Activated naive CD4-positive, alpha-beta T cell treated with Interleukin-2 at 50 U/mL for 16 hours (primary cell): ENCODE measurements at regions not wholly inside any gene's neighbourhood (a gene's known extent, or its start where the extent isn't known, plus 50 kb on each side); places are given as distances from the start of the nearest gene placed in this dataset.

Experiments used
- DNase-seq: peaks from one replicate; pipeline ENCODE4 v3.0.0-alpha.2; 2020

DNA sequence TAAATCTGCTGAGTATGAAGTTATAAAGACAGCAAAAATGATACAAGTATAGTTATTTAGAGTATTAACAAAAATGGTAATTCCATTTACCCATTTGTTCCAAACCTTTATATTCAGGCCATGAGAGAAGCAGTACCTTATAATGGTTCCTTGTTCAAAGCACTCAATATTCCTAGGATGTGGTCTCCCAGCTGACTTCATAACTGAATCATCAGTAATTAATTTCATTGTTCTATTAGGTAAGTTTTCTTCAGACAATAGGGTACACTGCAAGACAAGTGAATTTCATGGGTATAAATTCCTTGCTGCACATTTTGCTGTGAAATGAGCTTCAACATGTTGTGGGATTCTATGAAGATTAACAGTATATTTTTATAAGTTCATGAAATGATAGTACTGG lies 550.8 kb upstream of the ZEB2 start:
- no peak for DNase-seq

GRCh38 chr2:145068509-145068908 lies 548.6 kb upstream of the ZEB2 start:
- no peak for DNase-seq

DNA sequence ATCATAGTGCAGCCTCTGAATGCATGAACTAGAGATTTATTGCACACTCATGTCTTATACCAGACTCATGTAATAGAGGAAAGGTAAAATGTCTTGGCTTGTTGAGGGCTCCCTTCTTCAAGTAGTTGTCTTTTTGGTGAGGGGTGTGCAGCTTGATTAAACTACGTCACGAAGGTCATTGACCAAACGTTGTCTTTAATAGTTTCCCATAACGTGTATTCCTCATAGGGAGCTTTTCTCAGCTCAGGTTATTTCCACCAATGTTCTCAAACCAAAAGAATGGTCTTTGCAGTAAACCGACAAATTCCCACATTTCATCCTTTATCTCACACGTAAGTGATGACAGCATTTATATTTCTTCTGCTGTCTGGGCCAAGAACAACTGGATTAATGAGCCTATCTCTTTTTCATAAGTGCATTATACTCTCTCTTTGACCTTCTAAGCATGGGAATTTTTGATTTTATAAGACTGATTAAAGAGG lies 547.7 kb upstream of the ZEB2 start:
- DNase-seq = no peak

DNA sequence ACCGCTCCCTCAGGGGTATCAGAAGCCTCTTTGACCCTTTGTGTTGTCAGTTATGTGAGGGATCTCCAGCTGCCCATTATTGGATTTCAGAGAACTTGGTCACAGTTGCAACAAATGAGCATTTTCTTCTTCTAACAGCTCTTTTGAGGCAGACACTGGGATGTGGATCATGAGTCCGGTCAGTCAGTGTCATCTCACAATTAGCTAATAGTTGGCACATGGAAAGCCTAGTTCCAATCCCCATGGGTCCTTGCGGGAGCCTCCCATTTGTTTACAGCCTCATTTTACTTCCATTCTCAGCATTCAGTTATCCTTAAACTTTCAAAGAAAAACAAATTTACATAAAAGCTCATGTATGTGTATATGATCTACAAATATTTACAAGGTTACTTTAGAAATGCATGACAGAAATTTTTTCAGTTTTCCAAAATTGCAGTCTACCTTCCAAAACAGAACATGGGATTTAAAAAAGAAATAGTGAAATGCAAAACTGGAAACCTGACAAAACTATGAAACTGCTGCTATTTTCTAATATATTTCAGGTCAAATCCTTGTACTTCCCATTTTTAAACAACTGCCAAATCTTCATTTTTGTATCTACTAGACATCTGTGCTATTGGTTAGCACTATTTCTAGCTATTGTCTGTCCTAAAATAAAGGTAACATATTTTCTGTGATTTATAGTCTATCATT lies 547.1 kb upstream of the ZEB2 start:
- no peak for DNase-seq

- DNase-seq = no peak
These were observed 546.3 kb upstream of the ZEB2 start for GRCh38 chr2:145066151-145066661.

DNA sequence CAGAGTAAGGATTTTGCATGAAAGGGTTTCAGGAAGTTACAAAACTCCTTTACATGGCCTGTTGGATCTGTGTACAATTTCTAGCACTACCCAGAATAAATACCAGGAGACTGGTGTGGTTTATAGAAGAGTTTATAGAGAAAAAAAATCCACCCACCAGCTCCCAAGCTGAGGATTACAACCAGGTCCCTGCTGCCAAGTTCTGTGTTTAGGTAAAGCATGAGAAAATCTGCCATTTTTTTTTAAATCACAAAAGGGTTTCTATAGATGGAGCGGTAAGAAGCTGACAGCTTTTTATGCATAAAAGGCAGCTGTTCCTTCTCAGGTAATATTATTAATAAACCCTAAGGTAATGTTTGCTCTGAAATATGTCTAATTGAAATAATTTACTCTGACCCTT lies 545.4 kb upstream of the ZEB2 start:
- no peak for DNase-seq

GRCh38 chr2:145064511-145064910 lies 544.6 kb upstream of the ZEB2 start:
- no peak for DNase-seq

GRCh38 chr2:145060876-145061275 lies 541.0 kb upstream of the ZEB2 start:
- DNase-seq = no peak

DNA sequence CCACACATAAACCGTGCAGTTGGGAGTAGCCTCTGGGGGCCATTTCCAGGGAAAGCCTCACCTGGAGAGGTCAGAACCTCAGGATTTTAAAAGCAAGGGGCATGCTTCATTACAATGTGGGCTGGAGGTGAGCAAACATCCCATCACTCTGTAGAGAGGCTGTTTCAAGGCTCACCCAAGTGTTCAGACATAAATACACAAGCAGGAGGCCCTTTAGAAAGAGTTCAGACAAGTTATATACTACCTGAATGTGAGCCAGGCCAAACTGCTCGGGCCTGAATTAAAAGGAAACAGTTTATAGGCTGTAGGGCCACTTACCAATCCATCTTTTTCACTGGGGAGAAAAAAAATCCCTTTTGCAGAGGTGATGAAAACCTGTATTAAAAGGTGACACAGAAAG lies 540.0 kb upstream of the ZEB2 start:
- DNase-seq = no peak

- no peak for DNase-seq
These were observed 539.4 kb upstream of the ZEB2 start for GRCh38 chr2:145059343-145059742.

DNA sequence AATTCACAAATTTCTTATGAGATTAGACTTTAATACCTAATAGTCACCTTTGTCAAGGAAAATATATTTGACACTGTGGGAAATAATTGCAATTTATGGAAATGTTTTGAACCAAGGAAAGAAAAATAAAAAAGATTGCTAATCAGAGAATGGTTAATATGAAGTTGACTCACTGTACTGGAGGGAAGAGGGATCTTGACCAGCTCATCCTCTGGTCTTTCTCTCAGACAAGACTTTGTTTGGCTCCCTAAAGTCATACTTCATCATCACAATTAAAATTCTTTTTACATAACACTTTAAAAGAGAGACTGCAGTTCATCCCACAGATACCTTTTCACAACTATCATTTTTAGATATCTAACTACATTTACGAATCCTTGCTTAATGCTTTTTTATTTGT lies 538.5 kb upstream of the ZEB2 start:
- DNase-seq = no peak

- DNase-seq = no peak
These were observed 535.7 kb upstream of the ZEB2 start for GRCh38 chr2:145055651-145056050.

- DNase-seq = no peak
These were observed 530.2 kb upstream of the ZEB2 start for GRCh38 chr2:145050134-145050533.

GRCh38 chr2:145049475-145049874 lies 529.6 kb upstream of the ZEB2 start:
- DNase-seq = no peak

- no peak for DNase-seq
These were observed 527.6 kb upstream of the ZEB2 start for GRCh38 chr2:145047554-145047953.

GRCh38 chr2:145044491-145044890 lies 524.6 kb upstream of the ZEB2 start:
- DNase-seq = no peak

DNA sequence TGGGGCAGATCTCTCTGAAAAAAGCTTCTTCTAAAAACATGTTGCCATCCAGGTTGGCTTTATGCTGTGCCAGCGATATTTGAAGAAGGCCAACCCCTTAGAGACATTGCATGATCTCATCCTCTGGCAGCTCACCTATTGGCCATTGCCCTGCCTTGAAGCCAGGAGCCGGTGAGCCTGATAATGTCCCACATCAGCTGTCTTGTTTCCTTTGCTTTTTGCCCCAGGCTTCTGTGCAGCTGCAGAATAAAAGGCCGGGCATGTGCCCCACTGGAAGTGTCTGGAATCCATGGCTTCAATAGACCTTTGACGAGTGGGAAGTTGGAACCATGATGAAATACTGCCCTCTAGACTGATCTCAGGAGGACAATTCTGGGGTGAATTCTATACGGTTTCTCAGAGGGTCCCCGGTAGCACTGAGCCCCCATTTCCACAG lies 523.5 kb upstream of the ZEB2 start:
- no peak for DNase-seq

DNA sequence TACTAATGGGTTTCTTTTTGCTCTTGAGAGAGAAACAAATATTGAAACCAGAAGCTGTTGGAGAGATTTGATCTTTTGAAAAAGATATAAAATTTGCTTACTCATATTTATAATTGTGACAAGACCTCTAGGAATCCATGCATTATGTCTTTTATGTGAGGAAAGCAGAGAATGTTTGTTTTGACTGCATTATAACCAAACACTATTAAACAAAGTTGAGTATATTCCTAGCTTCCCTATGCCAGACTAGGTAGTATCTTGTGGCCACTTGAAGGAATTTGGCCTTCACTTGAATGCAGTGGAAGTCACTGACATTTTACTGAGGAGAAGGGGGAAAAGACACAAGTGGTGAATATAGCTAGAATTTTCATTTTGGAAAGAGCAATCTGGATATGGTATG lies 521.8 kb upstream of the ZEB2 start:
- DNase-seq = no peak

GRCh38 chr2:145040433-145040832 lies 520.5 kb upstream of the ZEB2 start:
- DNase-seq = no peak

DNA sequence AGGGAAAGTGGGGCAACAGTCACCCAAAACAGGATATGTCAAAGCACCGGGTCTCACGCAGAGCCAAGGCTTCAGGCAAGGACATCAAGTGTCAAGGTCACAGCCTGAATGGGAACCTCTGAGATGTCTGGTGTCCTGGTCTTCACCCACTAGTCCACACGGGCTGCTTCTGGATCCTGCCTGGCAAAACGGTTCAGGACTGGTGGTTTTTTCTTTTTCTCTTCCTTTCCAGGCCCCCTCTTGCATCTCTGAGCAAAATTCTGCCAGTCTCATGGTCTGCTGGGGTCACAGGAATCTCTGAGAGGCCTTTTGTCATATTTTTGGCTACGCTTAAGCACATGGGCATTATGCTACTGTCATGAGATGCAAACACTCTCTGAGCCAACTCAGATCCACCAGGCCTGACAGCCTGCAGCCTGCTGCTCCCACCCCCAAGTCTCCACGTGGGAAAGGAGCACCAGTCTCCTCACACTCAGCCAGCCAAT lies 518.2 kb upstream of the ZEB2 start:
- no peak for DNase-seq

DNA sequence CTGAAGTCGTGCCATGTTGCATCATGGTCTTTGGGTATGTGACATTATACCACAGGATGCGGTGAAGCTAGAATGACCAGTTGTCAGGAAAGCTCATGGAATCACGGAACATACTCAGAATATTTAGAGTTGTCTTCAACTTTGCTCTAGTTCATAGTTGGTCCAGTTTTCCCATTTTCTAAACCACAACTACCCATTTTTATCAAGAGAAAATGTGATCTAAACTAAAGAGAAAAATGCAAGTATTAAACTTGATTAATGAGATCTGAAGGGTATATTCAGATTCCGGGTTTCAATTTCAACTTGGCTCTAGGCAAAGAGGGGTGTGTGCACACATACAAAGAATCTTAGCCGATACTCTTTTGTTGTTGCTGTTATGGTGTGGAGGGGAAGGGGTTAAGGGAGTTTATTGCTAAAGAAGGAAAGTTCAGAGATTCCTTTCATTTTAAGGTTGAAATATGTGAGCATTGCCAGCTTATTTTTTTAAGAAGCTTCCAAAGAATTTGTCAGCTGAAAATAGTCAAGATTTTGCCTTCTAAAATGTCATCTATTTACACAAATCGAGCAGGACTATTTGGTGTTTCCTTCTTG lies 516.6 kb upstream of the ZEB2 start:
- DNase-seq = no peak

- DNase-seq = no peak
These were observed 514.6 kb upstream of the ZEB2 start for GRCh38 chr2:145034511-145034910.

- DNase-seq = no peak
These were observed 513.5 kb upstream of the ZEB2 start for GRCh38 chr2:145033438-145033837.

DNA sequence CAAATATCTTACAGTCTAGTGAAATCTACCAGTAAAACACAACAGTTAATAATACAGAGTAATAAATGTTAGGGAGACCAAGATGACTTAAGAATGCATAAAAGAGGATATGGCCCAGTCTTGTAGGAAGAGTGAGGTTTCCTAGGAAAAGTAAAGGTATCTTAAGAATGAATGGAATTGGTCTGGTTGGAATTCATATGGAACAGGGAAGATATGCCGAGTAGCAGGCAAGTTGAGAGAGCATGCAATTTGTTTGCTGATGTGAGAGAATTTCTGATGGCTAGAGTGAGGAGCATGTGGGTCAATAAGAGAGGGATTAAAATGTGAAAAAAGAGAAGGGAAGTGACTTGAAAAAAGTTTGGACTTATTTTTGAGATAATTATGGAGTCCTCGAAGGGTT lies 512.9 kb upstream of the ZEB2 start:
- DNase-seq = no peak

- DNase-seq = no peak
These were observed 510.0 kb upstream of the ZEB2 start for GRCh38 chr2:145029873-145030272.
